ENCODE measurements at regions not wholly inside any gene's neighbourhood (a gene's known extent, or its start where the extent isn't known, plus 50 kb on each side); places are given as distances from the start of the nearest gene placed in this dataset.

DNA sequence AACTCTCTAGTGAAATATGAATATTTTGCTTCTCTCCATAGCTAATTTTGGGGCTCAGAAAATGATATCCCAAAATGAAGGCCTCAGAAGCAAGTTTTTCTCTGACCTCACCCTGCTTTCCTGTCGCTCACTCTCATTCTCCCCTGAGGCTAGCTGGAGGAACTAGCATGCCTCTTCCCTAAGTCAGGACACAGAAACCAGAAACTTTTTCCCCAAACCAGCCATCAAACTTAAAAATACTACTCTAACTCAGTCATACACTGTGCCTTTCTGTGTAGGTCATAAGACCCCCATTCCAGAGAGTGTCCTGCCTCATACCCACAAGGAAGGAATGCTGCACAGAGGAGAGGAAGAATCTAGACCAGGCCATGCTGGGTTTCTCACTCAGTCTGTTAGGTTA lies 329.6 kb downstream of the PCDH20 start:
- WGBS, 2 donors, result 59 to 75% methylated on average over 1 of the region's 1 CpG
- no peak for DNase-seq (ENCODE audit: low spot score in 2 of 2)
- TF ChIP-seq, protein P1, sequence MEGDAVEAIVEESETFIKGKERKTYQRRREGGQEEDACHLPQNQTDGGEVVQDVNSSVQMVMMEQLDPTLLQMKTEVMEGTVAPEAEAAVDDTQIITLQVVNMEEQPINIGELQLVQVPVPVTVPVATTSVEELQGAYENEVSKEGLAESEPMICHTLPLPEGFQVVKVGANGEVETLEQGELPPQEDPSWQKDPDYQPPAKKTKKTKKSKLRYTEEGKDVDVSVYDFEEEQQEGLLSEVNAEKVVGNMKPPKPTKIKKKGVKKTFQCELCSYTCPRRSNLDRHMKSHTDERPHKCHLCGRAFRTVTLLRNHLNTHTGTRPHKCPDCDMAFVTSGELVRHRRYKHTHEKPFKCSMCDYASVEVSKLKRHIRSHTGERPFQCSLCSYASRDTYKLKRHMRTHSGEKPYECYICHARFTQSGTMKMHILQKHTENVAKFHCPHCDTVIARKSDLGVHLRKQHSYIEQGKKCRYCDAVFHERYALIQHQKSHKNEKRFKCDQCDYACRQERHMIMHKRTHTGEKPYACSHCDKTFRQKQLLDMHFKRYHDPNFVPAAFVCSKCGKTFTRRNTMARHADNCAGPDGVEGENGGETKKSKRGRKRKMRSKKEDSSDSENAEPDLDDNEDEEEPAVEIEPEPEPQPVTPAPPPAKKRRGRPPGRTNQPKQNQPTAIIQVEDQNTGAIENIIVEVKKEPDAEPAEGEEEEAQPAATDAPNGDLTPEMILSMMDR (IDR thresholded peaks at IDR 0.05), result no peak
- no peak for TF ChIP-seq POLR2A (IDR thresholded peaks at IDR 0.05)
- H3K4me3 ChIP-seq (ENCODE audit: low read depth, poor library complexity, severe bottlenecking), result no peak overlapping the region
- intact Hi-C loops (cut with DNase I; ENCODE audit: low total_unique reads), result no loop called here

DNA sequence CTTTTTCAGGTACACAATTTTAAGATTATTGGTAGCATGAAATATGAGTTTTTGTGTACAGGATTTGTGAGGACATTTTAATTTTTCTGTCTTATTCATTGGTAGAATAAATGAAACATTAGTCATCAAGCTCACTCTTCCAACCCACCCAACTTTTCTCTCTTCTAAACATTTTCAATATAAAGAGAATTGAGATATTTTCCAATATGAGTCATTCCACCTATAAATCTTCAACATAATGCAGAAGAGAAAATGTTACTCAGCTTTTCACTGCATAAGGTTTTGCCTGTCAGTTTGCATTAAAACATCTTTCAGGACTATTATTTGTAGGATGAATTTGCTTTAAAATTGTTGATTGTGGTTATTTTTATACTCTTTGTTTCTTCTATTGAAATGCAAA lies 330.7 kb downstream of the PCDH20 start:
- intact Hi-C loops (cut with DNase I; ENCODE audit: low total_unique reads), result no loop called here
- TF ChIP-seq, protein P1 (IDR thresholded peaks at IDR 0.05), result no peak
- TF ChIP-seq POLR2A (IDR thresholded peaks at IDR 0.05), result no peak
- DNase-seq (ENCODE audit: low spot score in 2 of 2), result no peak

DNA sequence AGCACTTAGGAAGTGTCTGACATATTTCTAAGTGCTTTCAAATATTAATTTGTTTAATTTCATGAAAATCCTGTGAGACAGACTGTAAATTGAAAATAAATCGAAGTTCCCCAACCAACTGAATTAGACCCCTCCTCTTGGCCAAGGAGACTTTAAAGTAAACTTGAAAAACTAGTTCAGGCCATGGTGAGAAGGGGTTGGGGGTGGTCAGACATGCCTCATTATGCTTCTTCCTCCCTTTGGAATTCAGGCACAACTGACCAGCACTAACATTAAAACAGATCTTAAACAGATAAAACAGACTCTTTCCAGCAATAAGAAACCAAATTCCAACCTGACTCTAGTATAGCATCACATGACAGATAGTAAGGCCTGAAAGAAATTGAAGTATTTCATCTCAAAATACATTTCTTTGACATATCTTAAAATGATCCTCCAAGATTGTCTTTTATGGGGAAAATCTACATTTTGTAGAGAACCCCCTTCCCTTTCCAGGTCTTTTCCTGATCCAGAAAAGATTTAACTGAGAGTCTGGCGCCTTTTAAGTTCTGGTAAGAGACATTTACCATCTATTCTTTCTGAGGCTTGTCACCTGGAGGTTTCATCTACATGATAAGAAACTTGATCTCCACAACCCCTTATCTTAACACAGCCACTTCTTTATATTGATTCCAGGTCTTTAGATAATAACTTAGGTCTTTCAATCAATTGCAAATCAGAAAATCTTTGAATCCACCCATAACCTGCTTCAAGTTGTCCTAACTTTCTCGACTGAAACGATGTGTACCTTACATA lies 336.5 kb downstream of the PCDH20 start:
- TF ChIP-seq, protein P1 (IDR thresholded peaks at IDR 0.05), result no peak
- no peak for TF ChIP-seq POLR2A (IDR thresholded peaks at IDR 0.05)

More for the DNA sequence above, 330.7 kb downstream of the PCDH20 start:
- no peak overlapping the region for H3K4me3 ChIP-seq (ENCODE audit: low read depth, poor library complexity, severe bottlenecking)

DNA sequence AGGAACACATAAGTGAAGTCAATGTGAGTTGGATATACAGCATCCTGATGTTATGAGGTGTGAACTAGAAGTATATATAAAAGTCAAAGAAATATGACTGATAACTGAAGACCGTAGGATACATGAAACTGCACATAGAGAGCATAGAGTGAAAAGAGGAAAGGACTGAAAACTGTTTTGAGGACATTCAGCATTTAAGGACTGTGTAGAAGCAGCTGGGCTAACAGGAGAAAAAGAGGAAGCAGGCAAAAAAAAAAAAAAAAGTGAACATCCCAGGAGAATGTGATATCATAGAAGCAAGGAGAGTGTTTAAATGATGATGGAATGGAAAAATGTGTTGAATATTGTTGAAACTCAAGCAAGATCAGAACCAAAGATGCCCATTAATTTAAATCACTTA lies 363.5 kb downstream of the PCDH20 start:
- no peak for TF ChIP-seq POLR2A (IDR thresholded peaks at IDR 0.05)
- TF ChIP-seq, protein P1 (IDR thresholded peaks at IDR 0.05), result no peak
- DNase-seq (ENCODE audit: low spot score in 2 of 2), result no peak
- intact Hi-C loops (cut with DNase I; ENCODE audit: low total_unique reads), result no loop called here
- WGBS, 2 donors, result 55 to 59% methylated on average over 1 of the region's 1 CpG
- no peak overlapping the region for H3K4me3 ChIP-seq (ENCODE audit: low read depth, poor library complexity, severe bottlenecking)

More for the DNA sequence above, 336.5 kb downstream of the PCDH20 start:
- 68 to 81% methylated on average over 4 of the region's 4 CpGs for WGBS, 2 donors
- intact Hi-C loops (cut with DNase I; ENCODE audit: low total_unique reads), result no loop called here
- DNase-seq (ENCODE audit: low spot score in 2 of 2), result no peak
- no peak overlapping the region for H3K4me3 ChIP-seq (ENCODE audit: low read depth, poor library complexity, severe bottlenecking)

DNA sequence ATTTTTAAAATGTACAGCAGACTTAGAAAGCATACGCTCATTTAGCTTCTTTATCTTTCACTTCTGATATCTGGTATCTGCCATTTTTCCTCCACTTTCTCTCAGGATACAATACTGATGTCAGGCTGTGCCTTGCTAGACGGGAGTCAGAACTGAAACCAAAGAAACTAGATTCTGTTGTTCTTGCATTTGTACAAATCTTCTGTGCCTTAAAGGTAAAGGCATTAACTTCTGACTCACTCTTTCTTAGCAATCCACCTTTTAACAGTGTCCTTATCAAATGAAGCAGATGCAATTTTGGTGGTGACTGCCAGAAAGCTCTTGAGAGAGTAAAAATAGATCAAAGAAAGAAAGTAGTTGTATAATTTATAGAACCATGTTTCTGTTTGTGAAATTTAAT lies 370.4 kb downstream of the PCDH20 start:
- intact Hi-C loops (cut with DNase I; ENCODE audit: low total_unique reads), result no loop called here
- TF ChIP-seq POLR2A (IDR thresholded peaks at IDR 0.05), result no peak
- TF ChIP-seq, protein P1 (IDR thresholded peaks at IDR 0.05), result no peak
- WGBS, 2 donors, result 37 to 50% methylated on average over 2 of the region's 2 CpGs
- DNase-seq (ENCODE audit: low spot score in 2 of 2), result no peak
- H3K4me3 ChIP-seq (ENCODE audit: low read depth, poor library complexity, severe bottlenecking), result no peak overlapping the region

DNA sequence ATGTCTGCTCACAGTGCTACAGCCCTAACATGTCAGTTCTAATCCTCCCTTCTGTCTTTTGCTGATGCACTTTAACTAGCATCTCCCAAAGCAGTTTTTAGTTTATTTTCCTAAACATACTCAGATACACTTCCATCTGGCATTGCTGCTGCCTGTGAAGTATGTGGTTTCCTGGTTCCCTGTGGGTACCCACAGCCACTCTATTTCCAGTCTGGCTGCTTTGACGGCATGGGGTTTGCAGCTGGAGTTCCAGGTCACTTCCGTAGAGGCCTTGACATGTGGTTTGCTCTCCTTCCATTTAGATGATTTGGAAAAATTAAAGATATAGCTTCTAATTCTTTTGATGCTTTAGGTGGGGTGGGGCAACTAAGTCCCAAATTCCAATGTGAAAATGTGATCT lies 375.5 kb downstream of the PCDH20 start:
- 62 to 68% methylated on average over 2 of the region's 2 CpGs for WGBS, 2 donors
- intact Hi-C loops (cut with DNase I; ENCODE audit: low total_unique reads), result no loop called here
- no peak for TF ChIP-seq POLR2A (IDR thresholded peaks at IDR 0.05)
- TF ChIP-seq, protein P1 (IDR thresholded peaks at IDR 0.05), result no peak
- DNase-seq (ENCODE audit: low spot score in 2 of 2), result no peak
- no peak overlapping the region for H3K4me3 ChIP-seq (ENCODE audit: low read depth, poor library complexity, severe bottlenecking)
